AG04449 (cell line): ENCODE measurements at regions not wholly inside any gene's neighbourhood (a gene's known extent, or its start where the extent isn't known, plus 50 kb on each side); places are given as distances from the start of the nearest gene placed in this dataset.

Experiments used
- CTCF ChIA-PET: fragments of 350-600 bp; formaldehyde crosslinking; extraction: SDS; loops from one replicate; lab custom pipeline; 2021; ENCODE audit warnings: antibody characterized with exemption; lab: Yijun Ruan, JAX
- POLR2A ChIA-PET: fragments of 400-600, 350-600 bp; formaldehyde crosslinking; extraction: SDS; loops from one replicate; lab custom pipeline; 2020; ENCODE audit warnings: antibody characterized with exemption, inconsistent platforms; lab: Yijun Ruan, JAX
- DNase-seq: peaks from one replicate; pipeline ENCODE4 v3.0.0-alpha.2; 2010; ENCODE audit warnings: low read depth, low spot score
- H3K4me3 ChIP-seq: 2 replicates; pipeline ENCODE4 v1.5.1; 2011; ENCODE audit warnings: low read depth, mild to moderate bottlenecking, control low read depth, low read length
- TF ChIP-seq, protein P1 (sequence below): IDR thresholded peaks from one replicate; pipeline ENCODE4 v1.5.1; 2011; ENCODE audit warnings: mild to moderate bottlenecking, moderate library complexity, low read length, control low read depth, inconsistent platforms; ENCODE audit not compliant: insufficient read depth; ENCODE audit errors: missing control alignments

DNA sequence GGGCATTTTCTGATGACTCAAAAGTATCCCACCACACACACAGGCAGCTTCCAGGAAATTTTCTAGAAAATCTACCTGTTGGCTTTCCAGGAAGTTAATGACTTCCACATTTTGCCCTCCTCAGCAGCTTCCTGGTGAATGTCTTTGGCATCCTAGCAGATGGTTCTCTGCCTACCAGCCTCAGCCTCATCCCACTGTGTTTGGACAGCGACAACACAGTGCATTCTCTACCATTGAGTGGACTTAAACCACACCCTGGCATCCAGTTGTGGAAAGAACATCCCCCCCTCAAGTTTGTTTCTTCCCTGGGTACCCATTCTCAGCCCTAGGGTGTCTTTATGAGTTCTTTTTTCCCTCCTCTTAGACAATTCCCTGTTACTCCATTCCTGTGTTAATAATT lies 50.8 kb upstream of the GADL1 start:
- POLR2A ChIA-PET = no interaction called here
- TF ChIP-seq, protein P1, sequence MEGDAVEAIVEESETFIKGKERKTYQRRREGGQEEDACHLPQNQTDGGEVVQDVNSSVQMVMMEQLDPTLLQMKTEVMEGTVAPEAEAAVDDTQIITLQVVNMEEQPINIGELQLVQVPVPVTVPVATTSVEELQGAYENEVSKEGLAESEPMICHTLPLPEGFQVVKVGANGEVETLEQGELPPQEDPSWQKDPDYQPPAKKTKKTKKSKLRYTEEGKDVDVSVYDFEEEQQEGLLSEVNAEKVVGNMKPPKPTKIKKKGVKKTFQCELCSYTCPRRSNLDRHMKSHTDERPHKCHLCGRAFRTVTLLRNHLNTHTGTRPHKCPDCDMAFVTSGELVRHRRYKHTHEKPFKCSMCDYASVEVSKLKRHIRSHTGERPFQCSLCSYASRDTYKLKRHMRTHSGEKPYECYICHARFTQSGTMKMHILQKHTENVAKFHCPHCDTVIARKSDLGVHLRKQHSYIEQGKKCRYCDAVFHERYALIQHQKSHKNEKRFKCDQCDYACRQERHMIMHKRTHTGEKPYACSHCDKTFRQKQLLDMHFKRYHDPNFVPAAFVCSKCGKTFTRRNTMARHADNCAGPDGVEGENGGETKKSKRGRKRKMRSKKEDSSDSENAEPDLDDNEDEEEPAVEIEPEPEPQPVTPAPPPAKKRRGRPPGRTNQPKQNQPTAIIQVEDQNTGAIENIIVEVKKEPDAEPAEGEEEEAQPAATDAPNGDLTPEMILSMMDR = no peak
- DNase-seq = no peak
- CTCF ChIA-PET = interaction anchor here (4.0 kb wide), 1 partner anchor 11 kb away, joined by 14 read pairs; no protein-coding TSS in a partner anchor
- no peak overlapping the region for H3K4me3 ChIP-seq

DNA sequence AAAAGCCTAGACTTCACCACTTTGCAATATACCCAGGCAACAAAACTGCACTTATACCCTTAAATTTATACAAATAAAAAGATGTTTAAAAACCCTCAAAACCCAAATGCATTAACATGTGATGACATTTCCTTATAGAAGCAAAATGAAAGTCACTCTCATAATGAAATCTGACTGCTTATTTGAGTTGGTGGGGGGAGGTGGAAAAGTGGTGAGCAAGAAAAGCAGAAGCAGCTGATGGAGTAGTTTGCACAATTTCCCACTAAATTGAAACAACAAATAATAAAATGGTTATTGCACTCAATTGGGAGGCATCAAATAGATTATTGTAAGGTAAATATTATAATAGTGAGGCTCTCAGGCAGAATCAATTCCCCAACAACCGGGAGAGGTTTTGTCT lies 54.0 kb upstream of the GADL1 start:
- TF ChIP-seq, protein P1 = no peak
- no peak for DNase-seq
- no peak overlapping the region for H3K4me3 ChIP-seq
- CTCF ChIA-PET = no interaction called here
- POLR2A ChIA-PET = no interaction called here

DNA sequence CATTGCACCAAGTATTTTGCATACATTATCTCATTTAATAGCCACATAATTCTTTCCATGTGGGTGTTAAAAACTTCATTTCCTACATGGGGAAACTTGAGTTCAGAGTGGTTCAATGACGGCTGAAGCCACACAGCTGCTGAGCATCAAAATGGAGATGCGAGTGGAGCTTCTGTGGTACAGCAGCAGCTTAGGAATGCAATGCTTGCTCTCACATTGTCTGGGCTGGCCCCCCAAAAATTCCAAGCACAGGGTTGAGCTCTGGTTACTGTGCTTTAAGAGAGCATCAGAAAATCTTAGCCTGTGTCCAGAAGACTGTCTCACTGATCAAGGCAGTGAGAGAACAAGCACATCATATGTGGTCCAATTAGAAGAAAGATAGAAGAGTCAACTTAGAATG lies 57.4 kb upstream of the GADL1 start:
- no peak overlapping the region for H3K4me3 ChIP-seq
- TF ChIP-seq, protein P1 = no peak
- POLR2A ChIA-PET = no interaction called here
- CTCF ChIA-PET = interaction anchor here (0.7 kb wide), 1 partner anchor 18 kb away, joined by 3 read pairs; no protein-coding TSS in a partner anchor
- DNase-seq = no peak

DNA sequence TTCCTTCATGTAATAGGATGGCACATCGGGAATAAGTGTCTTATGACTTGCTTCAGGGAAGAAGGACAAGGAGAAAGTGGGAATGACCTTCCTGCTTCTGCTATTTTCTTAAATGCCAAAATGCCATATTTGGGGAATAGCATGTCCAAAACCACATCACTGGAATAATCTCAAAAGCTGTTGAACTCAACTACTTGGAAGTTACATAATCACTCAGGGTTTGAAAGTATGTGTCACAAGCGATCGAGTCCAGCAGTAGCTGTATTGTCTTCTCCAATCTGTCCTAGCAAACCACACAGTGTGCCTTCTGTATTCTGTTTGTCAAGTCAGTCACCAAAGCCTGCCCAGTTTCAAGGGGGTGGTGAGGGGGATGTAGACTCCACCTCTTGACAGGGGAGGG lies 58.3 kb upstream of the GADL1 start:
- ChIA-PET POLR2A (no interaction called here), CTCF (no interaction called here)
- TF ChIP-seq, protein P1 = no peak
- no peak for DNase-seq
- no peak overlapping the region for H3K4me3 ChIP-seq

DNA sequence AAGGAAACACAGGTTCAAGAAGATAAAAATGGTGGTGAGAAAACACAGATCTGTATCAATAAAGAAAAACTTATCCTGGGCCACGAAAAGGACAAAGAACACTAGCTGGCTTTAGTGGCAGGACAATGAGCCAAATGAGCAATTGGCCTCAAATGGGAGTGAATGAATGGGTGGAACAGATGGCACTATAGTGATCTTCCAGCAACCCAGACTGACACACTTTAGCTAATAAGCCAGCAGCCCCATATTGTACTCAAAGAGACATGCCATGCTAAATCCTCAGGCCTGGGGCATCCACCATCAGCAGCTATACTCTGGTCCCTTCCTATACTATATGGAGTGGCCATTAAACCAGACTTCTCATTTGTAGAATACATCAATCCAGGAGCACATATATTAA lies 60.0 kb upstream of the GADL1 start:
- no peak overlapping the region for H3K4me3 ChIP-seq
- CTCF ChIA-PET = no interaction called here
- POLR2A ChIA-PET = no interaction called here
- TF ChIP-seq, protein P1 = no peak
- no peak for DNase-seq

DNA sequence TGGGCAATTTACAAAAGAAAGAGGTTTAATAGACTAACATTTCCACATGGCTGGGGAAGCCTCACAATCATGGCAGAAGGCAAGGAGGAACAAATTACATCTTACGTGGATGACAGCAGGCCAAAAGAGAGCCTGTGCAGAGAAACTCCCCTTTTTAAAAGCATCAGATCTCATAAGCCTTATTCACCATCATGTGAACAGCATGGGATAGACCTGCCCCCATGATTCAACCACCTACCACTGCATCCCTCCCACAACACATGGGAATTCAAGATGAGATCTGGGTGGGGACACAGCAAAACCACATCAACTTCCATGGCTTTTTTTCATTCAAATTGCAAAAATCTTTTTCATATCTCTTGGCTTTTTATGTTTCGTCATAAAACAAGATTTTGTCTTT lies 67.6 kb upstream of the GADL1 start:
- no peak for DNase-seq
- no peak overlapping the region for H3K4me3 ChIP-seq
- ChIA-PET POLR2A (no interaction called here), CTCF (no interaction called here)
- TF ChIP-seq, protein P1 = no peak
